ENCODE measurements at regions not wholly inside any gene's neighbourhood (a gene's known extent, or its start where the extent isn't known, plus 50 kb on each side); places are given as distances from the start of the nearest gene placed in this dataset.

GRCh38 chr18:78762753-78763152 is 216.9 kb upstream of the SALL3 start:
- TF ChIP-seq, protein P1, sequence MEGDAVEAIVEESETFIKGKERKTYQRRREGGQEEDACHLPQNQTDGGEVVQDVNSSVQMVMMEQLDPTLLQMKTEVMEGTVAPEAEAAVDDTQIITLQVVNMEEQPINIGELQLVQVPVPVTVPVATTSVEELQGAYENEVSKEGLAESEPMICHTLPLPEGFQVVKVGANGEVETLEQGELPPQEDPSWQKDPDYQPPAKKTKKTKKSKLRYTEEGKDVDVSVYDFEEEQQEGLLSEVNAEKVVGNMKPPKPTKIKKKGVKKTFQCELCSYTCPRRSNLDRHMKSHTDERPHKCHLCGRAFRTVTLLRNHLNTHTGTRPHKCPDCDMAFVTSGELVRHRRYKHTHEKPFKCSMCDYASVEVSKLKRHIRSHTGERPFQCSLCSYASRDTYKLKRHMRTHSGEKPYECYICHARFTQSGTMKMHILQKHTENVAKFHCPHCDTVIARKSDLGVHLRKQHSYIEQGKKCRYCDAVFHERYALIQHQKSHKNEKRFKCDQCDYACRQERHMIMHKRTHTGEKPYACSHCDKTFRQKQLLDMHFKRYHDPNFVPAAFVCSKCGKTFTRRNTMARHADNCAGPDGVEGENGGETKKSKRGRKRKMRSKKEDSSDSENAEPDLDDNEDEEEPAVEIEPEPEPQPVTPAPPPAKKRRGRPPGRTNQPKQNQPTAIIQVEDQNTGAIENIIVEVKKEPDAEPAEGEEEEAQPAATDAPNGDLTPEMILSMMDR (IDR thresholded peaks at IDR 0.05; ENCODE audit: low read length, missing control alignments): no peak
- DNase-seq (ENCODE audit: low read depth): no peak
- H3K4me3 ChIP-seq (replicated peaks; ENCODE audit: low read depth, low read length): no peak overlapping the region

DNA sequence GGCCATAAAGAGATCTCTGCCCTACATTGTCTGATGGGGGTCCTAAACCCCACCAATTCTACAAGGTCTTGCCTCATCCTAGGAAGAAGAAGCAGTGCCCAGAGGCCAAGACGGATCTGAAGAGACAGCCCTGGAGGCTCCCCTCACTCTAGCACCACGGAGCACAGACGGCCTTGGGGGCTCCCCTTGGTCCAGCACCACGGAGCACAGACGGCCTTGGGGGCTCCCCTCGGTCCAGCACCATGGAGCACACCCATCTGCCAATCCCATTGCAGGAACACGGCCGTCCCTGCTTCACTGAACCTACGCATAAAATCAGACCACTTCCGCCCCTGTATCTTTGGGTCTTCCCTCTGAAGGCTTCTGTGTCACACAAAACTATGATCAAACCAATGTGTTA is 215.1 kb upstream of the SALL3 start:
- H3K4me3 ChIP-seq (replicated peaks; ENCODE audit: low read depth, low read length): no peak overlapping the region
- DNase-seq (ENCODE audit: low read depth): no peak
- TF ChIP-seq, protein P1 (IDR thresholded peaks at IDR 0.05; ENCODE audit: low read length, missing control alignments): no peak

GRCh38 chr18:78765142-78765541 is 214.5 kb upstream of the SALL3 start:
- DNase-seq (ENCODE audit: low read depth): no peak
- TF ChIP-seq, protein P1 (IDR thresholded peaks at IDR 0.05; ENCODE audit: low read length, missing control alignments): no peak
- H3K4me3 ChIP-seq (replicated peaks; ENCODE audit: low read depth, low read length): no peak overlapping the region

GRCh38 chr18:78765637-78766281 is 213.9 kb upstream of the SALL3 start:
- TF ChIP-seq, protein P1 (IDR thresholded peaks at IDR 0.05; ENCODE audit: low read length, missing control alignments): no peak
- no peak overlapping the region for H3K4me3 ChIP-seq (replicated peaks; ENCODE audit: low read depth, low read length)
- no peak for DNase-seq (ENCODE audit: low read depth)

- TF ChIP-seq, protein P1 (IDR thresholded peaks at IDR 0.05; ENCODE audit: low read length, missing control alignments): no peak
- no peak overlapping the region for H3K4me3 ChIP-seq (replicated peaks; ENCODE audit: low read depth, low read length)
- no peak for DNase-seq (ENCODE audit: low read depth)
These were observed 212.7 kb upstream of the SALL3 start for GRCh38 chr18:78766651-78767533.

DNA sequence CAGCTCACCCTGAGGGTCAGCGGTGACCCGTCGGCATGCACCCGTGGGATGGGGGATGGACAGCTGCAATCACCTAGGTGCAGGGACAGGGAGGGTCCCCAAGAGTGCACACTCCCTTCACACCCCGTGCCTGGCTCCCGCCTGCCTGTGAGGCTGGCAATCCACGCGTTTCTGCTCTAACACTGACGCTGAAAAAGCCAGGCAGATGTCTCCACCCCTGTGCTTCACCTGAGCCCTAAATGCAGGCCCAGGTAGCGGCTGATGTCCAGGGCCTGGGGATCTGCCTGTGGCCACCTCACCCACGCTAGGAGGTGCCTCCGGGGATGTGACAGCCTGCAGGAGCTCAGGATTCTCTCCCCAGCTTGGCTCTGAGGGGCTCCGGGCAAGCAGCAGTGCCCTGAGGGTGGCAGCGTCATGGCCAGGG is 212.0 kb upstream of the SALL3 start:
- DNase-seq (ENCODE audit: low read depth): no peak
- TF ChIP-seq, protein P1 (IDR thresholded peaks at IDR 0.05; ENCODE audit: low read length, missing control alignments): no peak
- H3K4me3 ChIP-seq (replicated peaks; ENCODE audit: low read depth, low read length): no peak overlapping the region

All from fibroblast of pulmonary artery (primary cell).